ENCODE measurements at regions not wholly inside any gene's neighbourhood (a gene's known extent, or its start where the extent isn't known, plus 50 kb on each side); places are given as distances from the start of the nearest gene placed in this dataset.

- H3K4me1 ChIP-seq (ENCODE audit: control insufficient read depth in 2 of 2, insufficient read depth in 2 of 2, low read length in 2 of 2) = no peaks in the 10 kb centered on the region
- no peaks in the 10 kb centered on the region for H4K20me1 ChIP-seq (ENCODE audit: control insufficient read depth, insufficient read depth, low read length, poor library complexity, severe bottlenecking)
- H2AFZ ChIP-seq (ENCODE audit: insufficient read depth, low read depth, low read length, poor library complexity, severe bottlenecking) = no peak overlapping the region
- intact Hi-C loops (cut with micrococcal nuclease) = no loop called here
- H3K9me3 ChIP-seq (ENCODE audit: control extremely low read depth in 1 of 3, control insufficient read depth in 2 of 3, insufficient read depth in 1 of 3, low read length in 2 of 3) = peaks cover 0 to 3% (median 0%) of the 10 kb centered on the region in 3 donors
- H3K27me3 ChIP-seq (replicated peaks in 1 of 4; ENCODE audit: control extremely low read depth in 1 of 4, control insufficient read depth in 3 of 4, insufficient read depth in 4 of 4, low read length in 3 of 4) = no peaks in the 10 kb centered on the region
- no peak overlapping the region for H3K4me3 ChIP-seq (ENCODE audit: control extremely low read depth in 1 of 5, extremely low read depth in 1 of 5, insufficient read depth in 1 of 5, low read depth in 2 of 5, low read length in 4 of 5)
- CTCF ChIA-PET = no interaction called here
- TF ChIP-seq, protein P1, sequence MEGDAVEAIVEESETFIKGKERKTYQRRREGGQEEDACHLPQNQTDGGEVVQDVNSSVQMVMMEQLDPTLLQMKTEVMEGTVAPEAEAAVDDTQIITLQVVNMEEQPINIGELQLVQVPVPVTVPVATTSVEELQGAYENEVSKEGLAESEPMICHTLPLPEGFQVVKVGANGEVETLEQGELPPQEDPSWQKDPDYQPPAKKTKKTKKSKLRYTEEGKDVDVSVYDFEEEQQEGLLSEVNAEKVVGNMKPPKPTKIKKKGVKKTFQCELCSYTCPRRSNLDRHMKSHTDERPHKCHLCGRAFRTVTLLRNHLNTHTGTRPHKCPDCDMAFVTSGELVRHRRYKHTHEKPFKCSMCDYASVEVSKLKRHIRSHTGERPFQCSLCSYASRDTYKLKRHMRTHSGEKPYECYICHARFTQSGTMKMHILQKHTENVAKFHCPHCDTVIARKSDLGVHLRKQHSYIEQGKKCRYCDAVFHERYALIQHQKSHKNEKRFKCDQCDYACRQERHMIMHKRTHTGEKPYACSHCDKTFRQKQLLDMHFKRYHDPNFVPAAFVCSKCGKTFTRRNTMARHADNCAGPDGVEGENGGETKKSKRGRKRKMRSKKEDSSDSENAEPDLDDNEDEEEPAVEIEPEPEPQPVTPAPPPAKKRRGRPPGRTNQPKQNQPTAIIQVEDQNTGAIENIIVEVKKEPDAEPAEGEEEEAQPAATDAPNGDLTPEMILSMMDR (IDR thresholded peaks at IDR 0.05) = no peak
- TF ChIP-seq EZH2 (IDR thresholded peaks at IDR 0.05; ENCODE audit: borderline replicate concordance, insufficient read depth, low read depth, low read length, poor library complexity, severe bottlenecking) = no peak
- WGBS (ENCODE audit: insufficient coverage) = 94% methylated on average over 3 of the region's 3 CpGs
- no peaks in the 10 kb centered on the region for H3K9me3 Mint-ChIP-seq (ENCODE audit: insufficient read depth)
- DNase-seq (no peak), ATAC-seq (ENCODE audit: low read depth) (no peak)
- H3K36me3 ChIP-seq (replicated peaks in 1 of 2; ENCODE audit: control extremely low read depth in 1 of 2, control insufficient read depth in 1 of 2, extremely low read depth in 1 of 2, insufficient read depth in 2 of 2, low read length in 1 of 2) = no peaks in the 10 kb centered on the region
- peaks cover 13% of the 10 kb centered on the region for H3K27me3 Mint-ChIP-seq
- no peaks in the 10 kb centered on the region for H3K4me1 Mint-ChIP-seq
- no peak overlapping the region for H3K4me2 ChIP-seq (replicated peaks; ENCODE audit: low read depth, low read length, poor library complexity, severe bottlenecking)
- H3K27ac ChIP-seq (ENCODE audit: low read length in 2 of 2) = no peak overlapping the region
- no peak overlapping the region for H3K4me3 Mint-ChIP-seq
- H3K9ac ChIP-seq (ENCODE audit: low read length) = no peak overlapping the region
- POLR2A ChIA-PET = no interaction called here
- no peaks in the 10 kb centered on the region for H3K79me2 ChIP-seq (ENCODE audit: control insufficient read depth, insufficient read depth, low read length)
- no peak overlapping the region for H3K27ac Mint-ChIP-seq
These were observed 52.5 kb upstream of the MYL2 start for GRCh38 chr12:110972866-110973265.

DNA sequence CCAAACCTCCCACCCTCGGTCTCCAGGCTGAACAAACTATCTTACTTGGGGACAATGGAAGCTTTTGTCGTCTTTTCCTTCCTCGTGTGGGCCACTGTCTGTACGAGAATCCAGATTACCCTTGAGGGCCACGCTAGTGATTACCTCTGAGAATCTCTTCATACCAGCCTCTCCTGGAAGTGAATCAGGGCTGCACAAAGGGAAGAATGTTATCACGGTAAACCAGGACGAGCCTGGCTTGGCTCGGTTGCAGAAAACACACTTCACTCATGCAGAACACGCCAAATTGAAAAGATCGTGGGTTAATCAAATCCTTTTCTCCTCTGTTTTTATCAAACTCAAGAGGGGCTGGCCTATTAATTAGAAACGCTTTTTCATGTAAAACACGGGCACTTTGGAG, 51.6 kb upstream of the MYL2 start:
- Histone ChIP-seq H3K4me3 (ENCODE audit: control extremely low read depth in 1 of 5, extremely low read depth in 1 of 5, insufficient read depth in 1 of 5, low read depth in 2 of 5, low read length in 4 of 5) (no peak overlapping the region), H3K27me3 (replicated peaks in 1 of 4; ENCODE audit: control extremely low read depth in 1 of 4, control insufficient read depth in 3 of 4, insufficient read depth in 4 of 4, low read length in 3 of 4) (peaks cover 0 to under 1% (median 0%) of the 10 kb centered on the region in 4 experiments), H3K9ac (ENCODE audit: low read length) (no peak overlapping the region), H3K9me3 (ENCODE audit: control extremely low read depth in 1 of 3, control insufficient read depth in 2 of 3, insufficient read depth in 1 of 3, low read length in 2 of 3) (peaks cover 0 to 3% (median 0%) of the 10 kb centered on the region in 3 donors), H3K36me3 (replicated peaks in 1 of 2; ENCODE audit: control extremely low read depth in 1 of 2, control insufficient read depth in 1 of 2, extremely low read depth in 1 of 2, insufficient read depth in 2 of 2, low read length in 1 of 2) (no peaks in the 10 kb centered on the region), H3K79me2 (ENCODE audit: control insufficient read depth, insufficient read depth, low read length) (no peaks in the 10 kb centered on the region), H2AFZ (ENCODE audit: insufficient read depth, low read depth, low read length, poor library complexity, severe bottlenecking) (no peak overlapping the region), H3K4me2 (replicated peaks; ENCODE audit: low read depth, low read length, poor library complexity, severe bottlenecking) (no peak overlapping the region), H3K27ac (ENCODE audit: low read length in 2 of 2) (no peak overlapping the region), H3K4me1 (ENCODE audit: control insufficient read depth in 2 of 2, insufficient read depth in 2 of 2, low read length in 2 of 2) (no peaks in the 10 kb centered on the region), H4K20me1 (ENCODE audit: control insufficient read depth, insufficient read depth, low read length, poor library complexity, severe bottlenecking) (no peaks in the 10 kb centered on the region)
- Mint-ChIP-seq H3K4me1 (no peaks in the 10 kb centered on the region), H3K9me3 (ENCODE audit: insufficient read depth) (no peaks in the 10 kb centered on the region), H3K27me3 (peaks cover 19% of the 10 kb centered on the region), H3K4me3 (no peak overlapping the region), H3K27ac (no peak overlapping the region)
- POLR2A ChIA-PET = no interaction called here
- CTCF ChIA-PET = no interaction called here
- intact Hi-C loops (cut with micrococcal nuclease) = no loop called here
- WGBS (ENCODE audit: insufficient coverage) = 92% methylated on average over 8 of the region's 12 CpGs
- DNase-seq = no peak
- no peak for TF ChIP-seq EZH2 (IDR thresholded peaks at IDR 0.05; ENCODE audit: borderline replicate concordance, insufficient read depth, low read depth, low read length, poor library complexity, severe bottlenecking)
- TF ChIP-seq, protein P1 (IDR thresholded peaks at IDR 0.05) = no peak
- no peak for ATAC-seq (ENCODE audit: low read depth)
